ENCODE measurements at regions not wholly inside any gene's neighbourhood (a gene's known extent, or its start where the extent isn't known, plus 50 kb on each side); places are given as distances from the start of the nearest gene placed in this dataset.

DNA sequence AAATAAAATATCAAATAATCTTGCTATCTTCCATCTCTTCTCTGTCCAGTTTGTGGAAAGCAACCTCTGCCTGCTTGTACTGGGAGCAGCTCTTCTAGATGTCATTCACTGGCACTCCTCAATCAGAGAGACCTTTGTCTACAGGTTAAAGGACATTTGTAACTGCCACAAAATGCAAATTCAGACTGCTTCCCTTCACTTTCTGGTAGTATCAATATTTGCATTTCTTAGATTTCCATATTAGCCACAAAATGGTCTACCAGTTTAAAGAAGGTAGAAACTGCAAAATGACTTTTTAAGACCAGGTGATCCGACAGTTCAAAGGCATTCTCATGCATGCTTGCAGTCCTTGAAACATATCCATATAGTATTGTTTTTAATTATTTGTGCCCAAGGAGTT lies 51.7 kb upstream of the RCN1 start:
- no peak for DNase-seq
- POLR2A ChIA-PET: no interaction called here
- H3K27ac Mint-ChIP-seq: no peak overlapping the region
- no peaks in the 10 kb centered on the region for H3K36me3 Mint-ChIP-seq
- no peak overlapping the region for H3K4me3 Mint-ChIP-seq
- intact Hi-C loops (cut with micrococcal nuclease): no loop called here
- no peaks in the 10 kb centered on the region for H3K9me3 Mint-ChIP-seq
- no peaks in the 10 kb centered on the region for H3K4me1 Mint-ChIP-seq (ENCODE audit: low read depth)
- CTCF ChIA-PET: no interaction called here
- peaks cover 4% of the 10 kb centered on the region for H3K27me3 Mint-ChIP-seq

GRCh38 chr11:32034680-32035079 lies 56.2 kb upstream of the RCN1 start:
- Mint-ChIP-seq H3K4me1 (ENCODE audit: low read depth) (peaks cover 2% of the 10 kb centered on the region), H3K9me3 (no peaks in the 10 kb centered on the region), H3K27ac (no peak overlapping the region), H3K4me3 (no peak overlapping the region), H3K36me3 (no peaks in the 10 kb centered on the region), H3K27me3 (peaks cover 11% of the 10 kb centered on the region)
- intact Hi-C loops (cut with micrococcal nuclease): no loop called here
- ChIA-PET POLR2A (no interaction called here), CTCF (no interaction called here)
- DNase-seq: no peak

DNA sequence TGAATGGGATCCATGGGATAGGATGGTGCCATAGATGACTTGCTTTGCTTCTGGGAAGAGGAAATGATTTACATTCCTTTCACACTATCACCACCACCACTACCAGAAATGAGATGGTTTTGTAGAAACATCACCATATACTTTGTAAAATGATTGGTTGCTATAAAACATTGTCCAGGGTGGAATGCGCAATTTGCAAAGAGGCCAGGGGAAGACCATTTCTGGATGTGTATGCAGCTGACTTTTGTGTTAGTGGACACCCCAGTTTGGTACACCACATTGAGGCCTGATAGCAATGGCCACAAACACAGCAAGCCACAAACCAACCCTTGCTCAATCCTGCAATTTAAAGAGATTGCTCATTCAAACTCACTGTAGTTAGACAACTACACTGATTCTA lies 56.7 kb upstream of the RCN1 start:
- no peak overlapping the region for H3K27ac Mint-ChIP-seq
- DNase-seq: no peak
- H3K27me3 Mint-ChIP-seq: peaks cover 10% of the 10 kb centered on the region
- peaks cover 2% of the 10 kb centered on the region for H3K4me1 Mint-ChIP-seq (ENCODE audit: low read depth)
- H3K4me3 Mint-ChIP-seq: no peak overlapping the region
- intact Hi-C loops (cut with micrococcal nuclease): no loop called here
- CTCF ChIA-PET: interaction anchor here (0.8 kb wide), 1 partner anchor 27 kb away, joined by 3 read pairs; no protein-coding TSS in a partner anchor
- H3K9me3 Mint-ChIP-seq: no peaks in the 10 kb centered on the region
- no peaks in the 10 kb centered on the region for H3K36me3 Mint-ChIP-seq
- POLR2A ChIA-PET: no interaction called here

DNA sequence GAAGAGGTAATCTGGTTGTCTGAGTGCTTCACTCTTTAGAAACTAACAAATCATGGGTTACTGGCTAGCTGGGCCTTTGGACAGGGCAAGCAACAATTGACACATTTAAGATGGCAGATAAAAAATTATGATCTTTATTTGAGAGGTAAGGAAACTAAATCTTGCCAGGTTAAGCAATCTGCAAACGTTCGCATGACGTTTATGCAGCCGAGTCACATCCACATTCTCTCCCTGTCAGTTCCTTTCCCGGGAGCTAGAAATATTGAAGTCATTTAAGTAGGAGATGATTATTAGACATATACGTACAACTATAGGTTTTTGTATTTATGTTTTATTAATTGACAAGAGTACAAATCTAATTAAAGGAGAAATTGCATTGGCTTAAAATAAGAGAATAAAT lies 57.4 kb upstream of the RCN1 start:
- Mint-ChIP-seq H3K27ac (no peak overlapping the region), H3K9me3 (no peaks in the 10 kb centered on the region), H3K36me3 (no peaks in the 10 kb centered on the region), H3K4me1 (ENCODE audit: low read depth) (peaks cover 2% of the 10 kb centered on the region), H3K4me3 (no peak overlapping the region), H3K27me3 (peaks cover 10% of the 10 kb centered on the region)
- DNase-seq: no peak
- CTCF ChIA-PET: interaction anchor here (0.8 kb wide), 1 partner anchor 27 kb away, joined by 3 read pairs; no protein-coding TSS in a partner anchor
- intact Hi-C loops (cut with micrococcal nuclease): no loop called here
- POLR2A ChIA-PET: no interaction called here

DNA sequence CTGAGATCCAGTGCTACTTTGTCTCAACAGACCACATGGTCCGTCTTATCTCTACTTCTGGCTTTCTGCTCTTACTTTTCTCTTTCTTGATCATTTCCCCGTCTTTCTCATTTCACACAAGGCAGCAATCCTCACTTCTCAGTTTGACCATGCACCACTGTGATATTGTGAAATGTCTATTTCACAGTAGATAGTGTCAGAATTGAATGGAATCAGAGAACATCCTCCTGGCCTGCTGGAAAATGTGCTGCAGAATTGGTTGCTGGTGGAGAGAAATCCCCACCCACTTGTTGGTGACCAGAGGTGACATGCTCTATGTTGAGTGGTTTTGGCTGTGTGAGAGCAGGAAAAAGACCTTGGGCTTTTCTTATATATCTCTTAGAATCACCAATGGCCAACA lies 57.8 kb upstream of the RCN1 start:
- ChIA-PET CTCF (no interaction called here), POLR2A (no interaction called here)
- no peaks in the 10 kb centered on the region for H3K9me3 Mint-ChIP-seq
- no peak overlapping the region for H3K4me3 Mint-ChIP-seq
- H3K4me1 Mint-ChIP-seq (ENCODE audit: low read depth): peaks cover 2% of the 10 kb centered on the region
- H3K27me3 Mint-ChIP-seq: peaks cover 10% of the 10 kb centered on the region
- H3K27ac Mint-ChIP-seq: no peak overlapping the region
- no peak for DNase-seq
- no peaks in the 10 kb centered on the region for H3K36me3 Mint-ChIP-seq
- intact Hi-C loops (cut with micrococcal nuclease): no loop called here

GRCh38 chr11:32032478-32032877 lies 58.4 kb upstream of the RCN1 start:
- Mint-ChIP-seq H3K4me1 (ENCODE audit: low read depth) (peaks cover 2% of the 10 kb centered on the region), H3K4me3 (no peak overlapping the region), H3K27ac (no peak overlapping the region), H3K36me3 (no peaks in the 10 kb centered on the region), H3K27me3 (peaks cover 10% of the 10 kb centered on the region), H3K9me3 (no peaks in the 10 kb centered on the region)
- CTCF ChIA-PET: no interaction called here
- DNase-seq: no peak
- intact Hi-C loops (cut with micrococcal nuclease): no loop called here
- POLR2A ChIA-PET: no interaction called here

- Mint-ChIP-seq H3K27me3 (peaks cover 10% of the 10 kb centered on the region), H3K36me3 (no peaks in the 10 kb centered on the region), H3K4me3 (no peak overlapping the region), H3K9me3 (no peaks in the 10 kb centered on the region), H3K27ac (no peak overlapping the region), H3K4me1 (ENCODE audit: low read depth) (peaks cover 2% of the 10 kb centered on the region)
- intact Hi-C loops (cut with micrococcal nuclease): no loop called here
- ChIA-PET POLR2A (no interaction called here), CTCF (no interaction called here)
- no peak for DNase-seq
These were observed 58.8 kb upstream of the RCN1 start for GRCh38 chr11:32032052-32032451.

GRCh38 chr11:32030875-32031503 lies 59.9 kb upstream of the RCN1 start:
- intact Hi-C loops (cut with micrococcal nuclease): no loop called here
- POLR2A ChIA-PET: no interaction called here
- H3K4me3 Mint-ChIP-seq: no peak overlapping the region
- no peaks in the 10 kb centered on the region for H3K9me3 Mint-ChIP-seq
- peaks cover 2% of the 10 kb centered on the region for H3K4me1 Mint-ChIP-seq (ENCODE audit: low read depth)
- no peak overlapping the region for H3K27ac Mint-ChIP-seq
- CTCF ChIA-PET: no interaction called here
- no peaks in the 10 kb centered on the region for H3K36me3 Mint-ChIP-seq
- H3K27me3 Mint-ChIP-seq: peaks cover 10% of the 10 kb centered on the region
- DNase-seq: no peak

GRCh38 chr11:32029721-32030120 lies 61.2 kb upstream of the RCN1 start:
- ChIA-PET POLR2A (no interaction called here), CTCF (interaction anchor here (0.6 to 1.1 kb wide), 4 partner anchors 23 to 250 kb away, joined by 3 to 4 read pairs (median 4); no protein-coding TSS in a partner anchor)
- H3K4me3 Mint-ChIP-seq: no peak overlapping the region
- H3K27me3 Mint-ChIP-seq: peaks cover 10% of the 10 kb centered on the region
- H3K4me1 Mint-ChIP-seq (ENCODE audit: low read depth): peaks cover 2% of the 10 kb centered on the region
- no peak for DNase-seq
- intact Hi-C loops (cut with micrococcal nuclease): no loop called here
- no peaks in the 10 kb centered on the region for H3K36me3 Mint-ChIP-seq
- H3K9me3 Mint-ChIP-seq: no peaks in the 10 kb centered on the region
- H3K27ac Mint-ChIP-seq: no peak overlapping the region

DNA sequence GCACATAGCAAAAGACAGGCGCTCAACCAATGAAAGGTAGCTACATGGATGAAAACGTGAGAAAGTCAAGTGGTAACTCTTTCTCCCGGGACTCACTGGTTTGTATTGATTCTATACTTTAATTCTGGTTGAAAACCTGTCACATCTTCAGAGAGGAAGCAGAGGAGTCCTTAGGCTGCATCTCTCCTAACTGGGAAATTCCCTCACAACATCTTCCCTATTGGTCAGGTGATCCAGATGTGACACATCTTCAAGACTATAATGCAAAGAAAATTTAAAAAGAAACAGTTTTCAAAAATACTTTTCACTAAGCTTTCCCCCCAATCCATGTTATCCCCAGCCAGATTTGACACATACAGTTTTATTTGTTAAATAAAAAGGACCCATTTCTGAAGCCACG lies 62.7 kb upstream of the RCN1 start:
- Mint-ChIP-seq H3K4me1 (ENCODE audit: low read depth) (peaks cover 2% of the 10 kb centered on the region), H3K36me3 (no peaks in the 10 kb centered on the region), H3K27me3 (peaks cover 10% of the 10 kb centered on the region), H3K27ac (no peak overlapping the region), H3K9me3 (no peaks in the 10 kb centered on the region), H3K4me3 (no peak overlapping the region)
- DNase-seq: no peak
- CTCF ChIA-PET: no interaction called here
- intact Hi-C loops (cut with micrococcal nuclease): no loop called here
- POLR2A ChIA-PET: no interaction called here

- no peak overlapping the region for H3K27ac Mint-ChIP-seq
- no peak for DNase-seq
- H3K4me3 Mint-ChIP-seq: no peak overlapping the region
- no peaks in the 10 kb centered on the region for H3K4me1 Mint-ChIP-seq (ENCODE audit: low read depth)
- ChIA-PET POLR2A (no interaction called here), CTCF (no interaction called here)
- no peaks in the 10 kb centered on the region for H3K36me3 Mint-ChIP-seq
- intact Hi-C loops (cut with micrococcal nuclease): no loop called here
- no peaks in the 10 kb centered on the region for H3K9me3 Mint-ChIP-seq
- H3K27me3 Mint-ChIP-seq: peaks cover 6% of the 10 kb centered on the region
These were observed 64.1 kb upstream of the RCN1 start for GRCh38 chr11:32026766-32027165.

- peaks cover 3% of the 10 kb centered on the region for H3K27me3 Mint-ChIP-seq
- ChIA-PET CTCF (interaction anchor here (1.1 kb wide), 1 partner anchor 18 kb away, joined by 3 read pairs; no protein-coding TSS in a partner anchor), POLR2A (no interaction called here)
- H3K27ac Mint-ChIP-seq: no peak overlapping the region
- no peak for DNase-seq
- no peak overlapping the region for H3K4me3 Mint-ChIP-seq
- no peaks in the 10 kb centered on the region for H3K4me1 Mint-ChIP-seq (ENCODE audit: low read depth)
- intact Hi-C loops (cut with micrococcal nuclease): no loop called here
- peaks cover 2% of the 10 kb centered on the region for H3K9me3 Mint-ChIP-seq
- no peaks in the 10 kb centered on the region for H3K36me3 Mint-ChIP-seq
These were observed 65.9 kb upstream of the RCN1 start for GRCh38 chr11:32024948-32025347.

GRCh38 chr11:32023370-32024305 lies 67.2 kb upstream of the RCN1 start:
- H3K4me1 Mint-ChIP-seq (ENCODE audit: low read depth): no peaks in the 10 kb centered on the region
- intact Hi-C loops (cut with micrococcal nuclease): no loop called here
- POLR2A ChIA-PET: no interaction called here
- CTCF ChIA-PET: interaction anchor here (1.1 kb wide), 1 partner anchor 17 kb away, joined by 3 read pairs; no protein-coding TSS in a partner anchor
- H3K9me3 Mint-ChIP-seq: peaks cover 2% of the 10 kb centered on the region
- H3K27me3 Mint-ChIP-seq: peaks cover 3% of the 10 kb centered on the region
- H3K36me3 Mint-ChIP-seq: no peaks in the 10 kb centered on the region
- no peak overlapping the region for H3K4me3 Mint-ChIP-seq
- H3K27ac Mint-ChIP-seq: no peak overlapping the region
- no peak for DNase-seq

All from activated CD4-positive, alpha-beta memory T cell treated with anti-CD3 and anti-CD28 coated beads for 36 hours (primary cell).